Astrocyte (in vitro differentiated cells and primary cell): ENCODE measurements at regions not wholly inside any gene's neighbourhood (a gene's known extent, or its start where the extent isn't known, plus 50 kb on each side); places are given as distances from the start of the nearest gene placed in this dataset.

Experiments
- DNase-seq: peaks from one replicate; pipeline ENCODE4 v3.0.0-alpha.2; 2010; ENCODE audit warnings: low read depth
- FAIRE-seq: peaks from 2 replicates; lab custom pipeline; 2011; peaks lifted over from hg19 to GRCh38; lab: Jason Lieb, UNC
- H2AFZ ChIP-seq: 2 replicates; pipeline ENCODE4 v1.6.0; 2012; ENCODE audit warnings: low read depth, low read length, inconsistent platforms
- H3K27ac ChIP-seq: 2 replicates; pipeline ENCODE4 v1.5.1; 2011; ENCODE audit warnings: low read depth, low read length, inconsistent platforms
- H3K27me3 ChIP-seq: 2 replicates; pipeline ENCODE4 v1.6.0; 2011; ENCODE audit warnings: low read length, inconsistent platforms; ENCODE audit not compliant: insufficient read depth
- H3K36me3 ChIP-seq: 2 replicates; pipeline ENCODE4 v1.5.1; 2011; ENCODE audit warnings: low read length, inconsistent platforms; ENCODE audit not compliant: insufficient read depth
- H3K4me1 ChIP-seq: 2 replicates; pipeline ENCODE4 v1.5.1; 2011; ENCODE audit warnings: low read length, inconsistent platforms; ENCODE audit not compliant: insufficient read depth
- H3K4me2 ChIP-seq: 2 replicates; pipeline ENCODE4 v1.6.0; 2012; ENCODE audit warnings: low read length, inconsistent platforms
- H3K4me3 ChIP-seq: 2 replicates; pipeline ENCODE4 v1.5.1; 2011; ENCODE audit warnings: low read depth, mild to moderate bottlenecking, low read length, inconsistent platforms; ENCODE audit not compliant: insufficient read depth
- H3K79me2 ChIP-seq: 2 replicates; pipeline ENCODE4 v1.6.0; 2012; ENCODE audit warnings: mild to moderate bottlenecking, low read length, inconsistent platforms; ENCODE audit not compliant: insufficient read depth
- H3K9ac ChIP-seq: 2 replicates; pipeline ENCODE4 v1.6.0; 2012; ENCODE audit warnings: mild to moderate bottlenecking, low read length, inconsistent platforms
- H3K9me3 ChIP-seq: 2 replicates; pipeline ENCODE4 v1.5.1; 2012; ENCODE audit warnings: low read depth, mild to moderate bottlenecking, low read length, inconsistent platforms; ENCODE audit not compliant: insufficient read depth
- H4K20me1 ChIP-seq: 2 replicates; pipeline ENCODE4 v1.6.0; 2012; ENCODE audit warnings: low read length, inconsistent platforms; ENCODE audit not compliant: insufficient read depth
- H3K27ac Mint-ChIP-seq: one replicate; pipeline ENCODE4 v1.8.0; 2021; ENCODE audit warnings: mild to moderate bottlenecking, mixed read lengths; ENCODE audit not compliant: unreplicated experiment
- H3K27me3 Mint-ChIP-seq: one replicate; pipeline ENCODE4 v1.8.0; 2021; ENCODE audit warnings: low read depth, mixed read lengths; ENCODE audit not compliant: unreplicated experiment
- H3K36me3 Mint-ChIP-seq: one replicate; pipeline ENCODE4 v1.8.0; 2021; ENCODE audit warnings: low read depth, mixed read lengths; ENCODE audit not compliant: unreplicated experiment
- H3K4me1 Mint-ChIP-seq: one replicate; pipeline ENCODE4 v1.8.0; 2021; ENCODE audit warnings: low read depth, mixed read lengths; ENCODE audit not compliant: unreplicated experiment
- H3K4me3 Mint-ChIP-seq: one replicate; pipeline ENCODE4 v1.8.0; 2021; ENCODE audit warnings: mild to moderate bottlenecking, moderate library complexity, mixed read lengths; ENCODE audit not compliant: unreplicated experiment
- H3K9me3 Mint-ChIP-seq: one replicate; pipeline ENCODE4 v1.8.0; 2021; ENCODE audit warnings: mild to moderate bottlenecking, mixed read lengths; ENCODE audit not compliant: unreplicated experiment
- CTCF ChIP-seq: IDR thresholded peaks from 2 replicates; pipeline ENCODE4 v1.5.1; 2011; ENCODE audit warnings: low read depth, mild to moderate bottlenecking, inconsistent platforms, low read length, moderate library complexity; ENCODE audit not compliant: insufficient read depth
- EZH2 ChIP-seq: IDR thresholded peaks from 2 replicates; pipeline ENCODE4 v1.6.1; 2012; ENCODE audit warnings: mild to moderate bottlenecking, low read length, inconsistent platforms; ENCODE audit not compliant: insufficient read depth

DNA sequence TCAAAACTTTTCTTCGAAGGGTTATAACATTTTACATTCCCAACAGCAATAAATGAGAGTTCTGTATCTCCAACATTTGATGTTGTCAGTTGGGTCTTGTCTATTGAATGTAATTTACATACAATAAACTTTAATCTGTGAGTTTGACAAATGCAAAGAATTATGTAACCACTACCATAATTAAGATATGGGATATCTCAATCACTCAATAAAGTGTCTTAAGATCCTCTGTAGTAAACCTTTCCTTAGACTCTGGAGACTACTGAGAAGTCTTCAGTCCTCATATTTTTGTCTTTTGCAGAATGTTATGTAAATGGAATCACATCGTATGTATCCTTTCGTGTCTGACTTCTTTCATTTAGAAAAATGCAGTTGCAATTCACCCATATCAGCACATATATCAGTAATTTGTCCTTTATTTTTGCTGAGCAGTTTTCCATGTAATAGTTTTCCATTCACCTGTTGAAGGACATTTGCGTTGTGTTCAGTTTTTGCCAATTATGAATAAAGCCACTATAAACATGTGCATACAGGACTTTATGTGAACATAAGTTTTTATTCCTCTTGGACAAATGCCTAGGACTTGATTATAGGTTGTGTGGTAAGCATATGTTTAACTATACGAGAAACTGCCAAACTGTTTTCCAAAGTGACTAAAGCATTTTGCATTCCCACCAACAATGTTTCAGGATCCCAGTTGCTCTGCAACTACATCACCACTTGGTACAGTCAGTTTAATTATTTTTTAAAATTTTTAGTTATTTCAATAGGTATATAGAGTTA lies 784.6 kb upstream of the ZNF608 start:
- no peaks in the 10 kb centered on the region for H3K27me3 ChIP-seq
- H3K36me3 ChIP-seq, result no peaks in the 10 kb centered on the region
- no peaks in the 10 kb centered on the region for H3K79me2 ChIP-seq
- H3K9me3 ChIP-seq, result no peaks in the 10 kb centered on the region
- peaks cover 5% of the 10 kb centered on the region for H3K4me1 ChIP-seq
- Mint-ChIP-seq H3K9me3 (peaks cover 11% of the 10 kb centered on the region), H3K27me3 (no peaks in the 10 kb centered on the region), H3K27ac (no peak overlapping the region), H3K4me3 (no peak overlapping the region), H3K36me3 (no peaks in the 10 kb centered on the region), H3K4me1 (peaks cover 23% of the 10 kb centered on the region)
- H2AFZ ChIP-seq, result no peak overlapping the region
- TF ChIP-seq CTCF, result no peak
- no peak for TF ChIP-seq EZH2
- no peak overlapping the region for H3K9ac ChIP-seq
- peak; percentile 52 for FAIRE-seq
- no peak for DNase-seq
- H4K20me1 ChIP-seq, result no peaks in the 10 kb centered on the region
- H3K27ac ChIP-seq, result no peak overlapping the region
- no peak overlapping the region for H3K4me3 ChIP-seq
- H3K4me2 ChIP-seq, result no peak overlapping the region

GRCh38 chr5:125536095-125536494 lies 789.7 kb upstream of the ZNF608 start:
- no peaks in the 10 kb centered on the region for H3K79me2 ChIP-seq
- no peak overlapping the region for H2AFZ ChIP-seq
- DNase-seq, result no peak
- H3K27me3 Mint-ChIP-seq, result no peaks in the 10 kb centered on the region
- H4K20me1 ChIP-seq, result no peaks in the 10 kb centered on the region
- H3K4me2 ChIP-seq, result no peak overlapping the region
- FAIRE-seq, result no peak
- peak overlapping the region; percentile 81 for H3K27ac Mint-ChIP-seq
- no peaks in the 10 kb centered on the region for H3K9me3 ChIP-seq
- TF ChIP-seq EZH2, result no peak
- TF ChIP-seq CTCF, result no peak
- no peaks in the 10 kb centered on the region for H3K36me3 Mint-ChIP-seq
- H3K9ac ChIP-seq, result no peak overlapping the region
- no peak overlapping the region for H3K4me3 ChIP-seq
- H3K4me1 Mint-ChIP-seq, result peaks cover 16% of the 10 kb centered on the region
- H3K4me3 Mint-ChIP-seq, result no peak overlapping the region
- no peaks in the 10 kb centered on the region for H3K36me3 ChIP-seq
- H3K9me3 Mint-ChIP-seq, result peaks cover 18% of the 10 kb centered on the region
- no peaks in the 10 kb centered on the region for H3K27me3 ChIP-seq
- H3K4me1 ChIP-seq, result peaks cover 6% of the 10 kb centered on the region
- no peak overlapping the region for H3K27ac ChIP-seq

DNA sequence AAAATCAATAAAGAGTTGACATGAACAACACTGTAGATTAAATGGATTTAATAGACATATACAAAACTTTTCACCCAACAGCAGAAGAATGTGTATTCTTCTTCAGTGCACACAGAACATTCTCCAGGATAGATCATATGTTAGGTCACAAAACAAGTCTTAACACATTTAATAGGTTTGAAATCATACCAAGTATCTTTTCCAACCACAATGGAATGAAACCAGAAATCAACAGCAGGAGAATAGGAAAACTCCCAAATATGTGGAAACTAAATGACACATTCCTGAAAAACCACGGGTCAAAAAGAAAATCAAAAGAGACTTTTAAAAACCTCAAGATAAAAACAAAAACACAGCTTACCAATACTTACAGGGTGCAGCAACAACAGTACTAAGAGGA lies 790.1 kb upstream of the ZNF608 start:
- H3K27me3 ChIP-seq, result no peaks in the 10 kb centered on the region
- no peaks in the 10 kb centered on the region for H3K79me2 ChIP-seq
- no peaks in the 10 kb centered on the region for H3K36me3 ChIP-seq
- peaks cover 6% of the 10 kb centered on the region for H3K4me1 ChIP-seq
- TF ChIP-seq EZH2 (no peak), CTCF (no peak)
- peaks cover 18% of the 10 kb centered on the region for H3K9me3 Mint-ChIP-seq
- H3K27ac ChIP-seq, result no peak overlapping the region
- H3K4me3 ChIP-seq, result no peak overlapping the region
- no peak overlapping the region for H3K4me3 Mint-ChIP-seq
- FAIRE-seq, result peak; percentile 84
- H3K27me3 Mint-ChIP-seq, result no peaks in the 10 kb centered on the region
- no peaks in the 10 kb centered on the region for H3K9me3 ChIP-seq
- no peaks in the 10 kb centered on the region for H3K36me3 Mint-ChIP-seq
- H2AFZ ChIP-seq, result no peak overlapping the region
- no peaks in the 10 kb centered on the region for H4K20me1 ChIP-seq
- H3K4me1 Mint-ChIP-seq, result peaks cover 16% of the 10 kb centered on the region
- DNase-seq, result peak; percentile 73
- no peak overlapping the region for H3K9ac ChIP-seq
- H3K27ac Mint-ChIP-seq, result peak overlapping the region; percentile 81
- H3K4me2 ChIP-seq, result no peak overlapping the region
